NCI-H748 (cell line): ENCODE measurements at regions not wholly inside any gene's neighbourhood (a gene's known extent, or its start where the extent isn't known, plus 50 kb on each side); places are given as distances from the start of the nearest gene placed in this dataset.
"Not testable (repeated sequence)": the region's sequence is repeated elsewhere in the genome, so short reads cannot be mapped to it uniquely, and the experiment has no call there.

Experiments used
- DNase-seq: peaks from one replicate; lab custom pipeline; 2025; ENCODE audit not compliant: unreplicated experiment; lab: John Stamatoyannopoulos, UW

GRCh38 chr13:71218960-71219359, 648.0 kb downstream of the DACH1 start:
- peak; percentile 76 for DNase-seq

- no peak for DNase-seq
Observed at GRCh38 chr13:71217827-71218226, 649.2 kb downstream of the DACH1 start.

GRCh38 chr13:71214821-71215220, 652.2 kb downstream of the DACH1 start:
- DNase-seq = no peak

GRCh38 chr13:71214357-71214756, 652.6 kb downstream of the DACH1 start:
- DNase-seq = no peak

- no peak for DNase-seq
Observed at GRCh38 chr13:71213252-71213821, 653.7 kb downstream of the DACH1 start.

- no peak for DNase-seq
Observed at GRCh38 chr13:71210861-71211260, 656.1 kb downstream of the DACH1 start.

GRCh38 chr13:71209217-71209616, 657.8 kb downstream of the DACH1 start:
- DNase-seq = no peak

- not testable (repeated sequence) for DNase-seq
Observed at GRCh38 chr13:71184583-71184982, 682.4 kb downstream of the DACH1 start.

- DNase-seq = not testable (repeated sequence)
Observed at GRCh38 chr13:71183352-71183751, 683.7 kb downstream of the DACH1 start.

- no peak for DNase-seq
Observed at GRCh38 chr13:71171740-71172139, 695.3 kb downstream of the DACH1 start.

- peak; percentile 65 for DNase-seq
Observed at GRCh38 chr13:71169180-71169579, 697.8 kb downstream of the DACH1 start.

- no peak for DNase-seq
Observed at GRCh38 chr13:71156550-71156949, 710.5 kb downstream of the DACH1 start.

- DNase-seq = peak; percentile 85
Observed at GRCh38 chr13:71149498-71150363, 717.3 kb downstream of the DACH1 start.

GRCh38 chr13:71149046-71149445, 718.0 kb downstream of the DACH1 start:
- peak; percentile 90 for DNase-seq

- DNase-seq = peak; percentile 82
Observed at GRCh38 chr13:71148396-71148795, 718.6 kb downstream of the DACH1 start.

GRCh38 chr13:71144883-71145282, 722.1 kb downstream of the DACH1 start:
- DNase-seq = no peak

- no peak for DNase-seq
Observed at GRCh38 chr13:71137101-71137500, 729.9 kb downstream of the DACH1 start.

GRCh38 chr13:71124230-71124629, 742.8 kb downstream of the DACH1 start:
- no peak for DNase-seq

- peak; percentile 87 for DNase-seq
Observed at GRCh38 chr13:71118779-71119364, 748.1 kb downstream of the DACH1 start.

- no peak for DNase-seq
Observed at GRCh38 chr13:71117920-71118319, 749.1 kb downstream of the DACH1 start.

GRCh38 chr13:71115301-71115700, 751.7 kb downstream of the DACH1 start:
- no peak for DNase-seq

- DNase-seq = no peak
Observed at GRCh38 chr13:71096421-71096820, 770.6 kb downstream of the DACH1 start.
